Hepatocyte (in vitro differentiated cells): ENCODE measurements at regions not wholly inside any gene's neighbourhood (a gene's known extent, or its start where the extent isn't known, plus 50 kb on each side); places are given as distances from the start of the nearest gene placed in this dataset.

Source experiments
- EZH2 ChIP-seq: fragments of 200-600 bp; sonication (generic); IDR thresholded peaks from 2 replicates; pipeline ENCODE4 v1.6.1; 2016; ENCODE audit warnings: antibody characterized with exemption, mild to moderate bottlenecking, borderline replicate concordance
- EZH2phosphoT487 ChIP-seq: fragments of 200-600 bp; sonication (generic); IDR thresholded peaks from one replicate; pipeline ENCODE4 v1.6.1; 2018; ENCODE audit warnings: antibody characterized with exemption, mild to moderate bottlenecking, low read depth, moderate library complexity; ENCODE audit not compliant: unreplicated experiment, severe bottlenecking
- TF ChIP-seq, protein P1 (sequence below): fragments of 200-600 bp; sonication (generic); IDR thresholded peaks from 2 replicates; pipeline ENCODE4 v1.5.1; 2016; ENCODE audit warnings: antibody characterized with exemption, mild to moderate bottlenecking; ENCODE audit not compliant: poor library complexity

DNA sequence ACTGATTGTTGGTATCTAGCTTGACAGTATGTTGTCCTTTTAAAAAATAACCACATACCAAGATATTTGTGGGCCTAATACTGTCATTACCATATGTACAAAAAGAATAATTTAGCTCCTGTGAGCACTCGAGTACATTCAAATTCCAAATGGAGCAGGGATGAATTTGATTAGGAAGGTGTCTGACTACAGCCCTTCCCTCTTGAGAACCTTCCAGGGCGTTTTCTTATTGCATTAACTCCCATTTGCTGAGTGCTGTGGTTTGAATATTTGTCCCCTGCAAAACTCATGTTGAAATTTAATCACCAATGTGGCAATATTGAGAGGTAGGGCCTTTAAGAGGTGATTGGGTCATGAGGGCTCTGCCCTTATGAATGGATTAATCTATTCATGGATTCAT, 76.9 kb upstream of the RALY start:
- TF ChIP-seq, protein P1, sequence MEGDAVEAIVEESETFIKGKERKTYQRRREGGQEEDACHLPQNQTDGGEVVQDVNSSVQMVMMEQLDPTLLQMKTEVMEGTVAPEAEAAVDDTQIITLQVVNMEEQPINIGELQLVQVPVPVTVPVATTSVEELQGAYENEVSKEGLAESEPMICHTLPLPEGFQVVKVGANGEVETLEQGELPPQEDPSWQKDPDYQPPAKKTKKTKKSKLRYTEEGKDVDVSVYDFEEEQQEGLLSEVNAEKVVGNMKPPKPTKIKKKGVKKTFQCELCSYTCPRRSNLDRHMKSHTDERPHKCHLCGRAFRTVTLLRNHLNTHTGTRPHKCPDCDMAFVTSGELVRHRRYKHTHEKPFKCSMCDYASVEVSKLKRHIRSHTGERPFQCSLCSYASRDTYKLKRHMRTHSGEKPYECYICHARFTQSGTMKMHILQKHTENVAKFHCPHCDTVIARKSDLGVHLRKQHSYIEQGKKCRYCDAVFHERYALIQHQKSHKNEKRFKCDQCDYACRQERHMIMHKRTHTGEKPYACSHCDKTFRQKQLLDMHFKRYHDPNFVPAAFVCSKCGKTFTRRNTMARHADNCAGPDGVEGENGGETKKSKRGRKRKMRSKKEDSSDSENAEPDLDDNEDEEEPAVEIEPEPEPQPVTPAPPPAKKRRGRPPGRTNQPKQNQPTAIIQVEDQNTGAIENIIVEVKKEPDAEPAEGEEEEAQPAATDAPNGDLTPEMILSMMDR, result no peak
- no peak for TF ChIP-seq EZH2
- TF ChIP-seq EZH2phosphoT487, result no peak
